Kidney capillary endothelial cell (primary cell): ENCODE measurements at regions not wholly inside any gene's neighbourhood (a gene's known extent, or its start where the extent isn't known, plus 50 kb on each side); places are given as distances from the start of the nearest gene placed in this dataset.
A peak's percentile ranks its signal among the peaks of the same experiment; 100 is the strongest.

Experiments
- DNase-seq: peaks from one replicate; pipeline ENCODE4 v3.0.0-alpha.2; 2018; ENCODE audit warnings: low spot score

GRCh38 chr1:8203056-8203455 lies 114.9 kb upstream of the SLC45A1 start:
- no peak for DNase-seq

- DNase-seq = peak; percentile 34
Measured at GRCh38 chr1:8202182-8202905, 115.6 kb upstream of the SLC45A1 start.

- DNase-seq = no peak
Measured at GRCh38 chr1:8201331-8201861, 116.5 kb upstream of the SLC45A1 start.

- no peak for DNase-seq
Measured at GRCh38 chr1:8200317-8201115, 117.4 kb upstream of the SLC45A1 start.

GRCh38 chr1:8198522-8198921 lies 119.4 kb upstream of the SLC45A1 start:
- DNase-seq = no peak

GRCh38 chr1:8197493-8198282 lies 120.2 kb upstream of the SLC45A1 start:
- DNase-seq = no peak

GRCh38 chr1:8194481-8195227 lies 123.3 kb upstream of the SLC45A1 start:
- DNase-seq = peak; percentile 55

- no peak for DNase-seq
Measured at GRCh38 chr1:8193840-8194406, 124.0 kb upstream of the SLC45A1 start.

- no peak for DNase-seq
Measured at GRCh38 chr1:8191474-8191873, 126.4 kb upstream of the SLC45A1 start.

- no peak for DNase-seq
Measured at GRCh38 chr1:8189931-8190483, 127.9 kb upstream of the SLC45A1 start.

- no peak for DNase-seq
Measured at GRCh38 chr1:8185400-8185799, 132.5 kb upstream of the SLC45A1 start.

- DNase-seq = no peak
Measured at GRCh38 chr1:8184301-8184700, 133.6 kb upstream of the SLC45A1 start.

GRCh38 chr1:8182034-8182761 lies 135.7 kb upstream of the SLC45A1 start:
- peak; percentile 55 for DNase-seq

- DNase-seq = no peak
Measured at GRCh38 chr1:8179132-8179793, 138.7 kb upstream of the SLC45A1 start.

- DNase-seq = no peak
Measured at GRCh38 chr1:8176279-8176678, 141.6 kb upstream of the SLC45A1 start.

- no peak for DNase-seq
Measured at GRCh38 chr1:8174807-8175206, 143.1 kb upstream of the SLC45A1 start.

- no peak for DNase-seq
Measured at GRCh38 chr1:8171751-8172464, 145.8 kb upstream of the ERRFI1 start.

- no peak for DNase-seq
Measured at GRCh38 chr1:8170059-8170835, 144.1 kb upstream of the ERRFI1 start.
